ENCODE measurements at regions not wholly inside any gene's neighbourhood (a gene's known extent, or its start where the extent isn't known, plus 50 kb on each side); places are given as distances from the start of the nearest gene placed in this dataset.

DNA sequence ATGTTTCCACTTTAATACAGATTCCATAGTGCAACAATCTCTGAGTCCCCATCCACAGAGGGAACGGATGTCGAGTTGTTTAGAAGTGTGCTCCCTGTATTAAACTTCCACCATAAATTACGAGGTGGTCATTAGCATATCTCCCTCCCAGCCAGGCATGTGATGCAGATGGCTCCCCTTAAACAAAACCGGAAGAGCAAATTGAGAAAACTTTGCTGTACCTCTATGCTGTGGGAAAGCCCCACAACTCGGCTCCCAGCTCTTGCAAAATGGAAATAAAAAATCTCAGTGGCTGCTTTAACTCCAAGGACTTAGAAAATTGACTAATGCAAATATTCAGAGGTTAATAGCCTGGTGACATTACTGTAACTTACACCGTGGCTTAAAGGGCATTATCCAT, 290.9 kb downstream of the MAF start:
- no TSS peak for BruUV-seq (replicated peaks)
- H3K9me3 ChIP-seq (ENCODE audit: control insufficient read depth, insufficient read depth, low read depth, low read length), result no peaks in the 10 kb centered on the region

DNA sequence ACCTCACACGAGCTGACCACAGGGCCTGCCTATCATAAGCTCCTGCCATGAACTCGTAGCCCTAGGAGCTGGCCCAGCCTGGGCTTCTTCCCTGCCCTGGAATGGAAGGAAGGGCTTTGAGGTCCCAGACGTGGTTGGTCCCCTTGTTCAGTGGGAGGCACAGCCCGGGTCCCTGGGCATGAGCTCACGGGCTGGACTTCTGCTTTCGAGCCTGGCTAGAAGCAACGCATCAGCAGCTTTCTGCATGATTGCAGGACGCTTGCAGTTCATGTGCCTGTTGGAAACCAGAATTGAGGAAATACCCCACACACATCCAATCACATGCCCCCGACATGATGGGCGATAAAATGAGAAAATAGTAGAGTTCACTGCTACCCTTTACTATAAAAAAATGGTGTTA, 293.3 kb downstream of the MAF start:
- in situ Hi-C loops (cut with HindIII; ENCODE audit: low pct_unique_long_range_greater_than_20kb, low sequenced_read_pairs), result no loop called here
- CTCF ChIA-PET, result no interaction called here

More for the DNA sequence above, 290.9 kb downstream of the MAF start:
- ChIA-PET CTCF (no interaction called here), POLR2A (no interaction called here)
- intact Hi-C loops (cut with micrococcal nuclease; ENCODE audit: unreplicated experiment) (no loop called here), in situ Hi-C loops (cut with HindIII; ENCODE audit: low pct_unique_long_range_greater_than_20kb, low sequenced_read_pairs) (no loop called here)
- no peaks in the 10 kb centered on the region for H3K27me3 ChIP-seq (ENCODE audit: control insufficient read depth, insufficient read depth, low read length)
- no peaks in the 10 kb centered on the region for H3K36me3 ChIP-seq (ENCODE audit: control insufficient read depth, insufficient read depth, low read length)
- H3K4me1 ChIP-seq (ENCODE audit: control insufficient read depth, insufficient read depth, low read length), result no peaks in the 10 kb centered on the region
- ATAC-seq, result no peak
- TF ChIP-seq, protein P1, sequence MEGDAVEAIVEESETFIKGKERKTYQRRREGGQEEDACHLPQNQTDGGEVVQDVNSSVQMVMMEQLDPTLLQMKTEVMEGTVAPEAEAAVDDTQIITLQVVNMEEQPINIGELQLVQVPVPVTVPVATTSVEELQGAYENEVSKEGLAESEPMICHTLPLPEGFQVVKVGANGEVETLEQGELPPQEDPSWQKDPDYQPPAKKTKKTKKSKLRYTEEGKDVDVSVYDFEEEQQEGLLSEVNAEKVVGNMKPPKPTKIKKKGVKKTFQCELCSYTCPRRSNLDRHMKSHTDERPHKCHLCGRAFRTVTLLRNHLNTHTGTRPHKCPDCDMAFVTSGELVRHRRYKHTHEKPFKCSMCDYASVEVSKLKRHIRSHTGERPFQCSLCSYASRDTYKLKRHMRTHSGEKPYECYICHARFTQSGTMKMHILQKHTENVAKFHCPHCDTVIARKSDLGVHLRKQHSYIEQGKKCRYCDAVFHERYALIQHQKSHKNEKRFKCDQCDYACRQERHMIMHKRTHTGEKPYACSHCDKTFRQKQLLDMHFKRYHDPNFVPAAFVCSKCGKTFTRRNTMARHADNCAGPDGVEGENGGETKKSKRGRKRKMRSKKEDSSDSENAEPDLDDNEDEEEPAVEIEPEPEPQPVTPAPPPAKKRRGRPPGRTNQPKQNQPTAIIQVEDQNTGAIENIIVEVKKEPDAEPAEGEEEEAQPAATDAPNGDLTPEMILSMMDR (IDR thresholded peaks at IDR 0.05), result no peak
- TF ChIP-seq TCF7L2 (IDR thresholded peaks at IDR 0.05; ENCODE audit: low read depth, low read length) (no peak), SIN3A (IDR thresholded peaks at IDR 0.05; ENCODE audit: borderline replicate concordance, insufficient read depth, low read depth, low read length) (no peak)
- TF ChIP-seq, protein P2, sequence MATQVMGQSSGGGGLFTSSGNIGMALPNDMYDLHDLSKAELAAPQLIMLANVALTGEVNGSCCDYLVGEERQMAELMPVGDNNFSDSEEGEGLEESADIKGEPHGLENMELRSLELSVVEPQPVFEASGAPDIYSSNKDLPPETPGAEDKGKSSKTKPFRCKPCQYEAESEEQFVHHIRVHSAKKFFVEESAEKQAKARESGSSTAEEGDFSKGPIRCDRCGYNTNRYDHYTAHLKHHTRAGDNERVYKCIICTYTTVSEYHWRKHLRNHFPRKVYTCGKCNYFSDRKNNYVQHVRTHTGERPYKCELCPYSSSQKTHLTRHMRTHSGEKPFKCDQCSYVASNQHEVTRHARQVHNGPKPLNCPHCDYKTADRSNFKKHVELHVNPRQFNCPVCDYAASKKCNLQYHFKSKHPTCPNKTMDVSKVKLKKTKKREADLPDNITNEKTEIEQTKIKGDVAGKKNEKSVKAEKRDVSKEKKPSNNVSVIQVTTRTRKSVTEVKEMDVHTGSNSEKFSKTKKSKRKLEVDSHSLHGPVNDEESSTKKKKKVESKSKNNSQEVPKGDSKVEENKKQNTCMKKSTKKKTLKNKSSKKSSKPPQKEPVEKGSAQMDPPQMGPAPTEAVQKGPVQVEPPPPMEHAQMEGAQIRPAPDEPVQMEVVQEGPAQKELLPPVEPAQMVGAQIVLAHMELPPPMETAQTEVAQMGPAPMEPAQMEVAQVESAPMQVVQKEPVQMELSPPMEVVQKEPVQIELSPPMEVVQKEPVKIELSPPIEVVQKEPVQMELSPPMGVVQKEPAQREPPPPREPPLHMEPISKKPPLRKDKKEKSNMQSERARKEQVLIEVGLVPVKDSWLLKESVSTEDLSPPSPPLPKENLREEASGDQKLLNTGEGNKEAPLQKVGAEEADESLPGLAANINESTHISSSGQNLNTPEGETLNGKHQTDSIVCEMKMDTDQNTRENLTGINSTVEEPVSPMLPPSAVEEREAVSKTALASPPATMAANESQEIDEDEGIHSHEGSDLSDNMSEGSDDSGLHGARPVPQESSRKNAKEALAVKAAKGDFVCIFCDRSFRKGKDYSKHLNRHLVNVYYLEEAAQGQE (IDR thresholded peaks at IDR 0.05; ENCODE audit: insufficient read depth in 1 of 2, low read depth in 2 of 2, low read length in 1 of 2), result no peak
- no peak overlapping the region for H3K4me3 ChIP-seq (ENCODE audit: low read depth in 2 of 2, low read length in 2 of 2)
- DNase-seq (ENCODE audit: low read depth, low spot score), result no peak
- no peak overlapping the region for H3K27ac ChIP-seq (ENCODE audit: low read length)

More for the DNA sequence above, 293.3 kb downstream of the MAF start:
- ATAC-seq (no peak), DNase-seq (ENCODE audit: low read depth, low spot score) (no peak)
- H3K4me3 ChIP-seq (ENCODE audit: low read depth in 2 of 2, low read length in 2 of 2), result no peak overlapping the region
- H3K27ac ChIP-seq (ENCODE audit: low read length), result no peak overlapping the region
- H3K36me3 ChIP-seq (ENCODE audit: control insufficient read depth, insufficient read depth, low read length), result no peaks in the 10 kb centered on the region
- H3K4me1 ChIP-seq (ENCODE audit: control insufficient read depth, insufficient read depth, low read length), result no peaks in the 10 kb centered on the region
- H3K9me3 ChIP-seq (ENCODE audit: control insufficient read depth, insufficient read depth, low read depth, low read length), result no peaks in the 10 kb centered on the region
- TF ChIP-seq, protein P1 (IDR thresholded peaks at IDR 0.05), result no peak
- TF ChIP-seq POLR2AphosphoS5 (IDR thresholded peaks at IDR 0.05; ENCODE audit: low read depth, low read length) (no peak), SIN3A (IDR thresholded peaks at IDR 0.05; ENCODE audit: borderline replicate concordance, insufficient read depth, low read depth, low read length) (no peak), TCF7L2 (IDR thresholded peaks at IDR 0.05; ENCODE audit: low read depth, low read length) (no peak)
- TF ChIP-seq, protein P2 (IDR thresholded peaks at IDR 0.05; ENCODE audit: insufficient read depth in 1 of 2, low read depth in 2 of 2, low read length in 1 of 2), result no peak
- no peaks in the 10 kb centered on the region for H3K27me3 ChIP-seq (ENCODE audit: control insufficient read depth, insufficient read depth, low read length)
- no TSS peak for BruUV-seq (replicated peaks)
- POLR2A ChIA-PET, result no interaction called here
- intact Hi-C loops (cut with micrococcal nuclease; ENCODE audit: unreplicated experiment), result no loop called here
